Fibroblast of skin of scalp (primary cell): ENCODE measurements at regions not wholly inside any gene's neighbourhood (a gene's known extent, or its start where the extent isn't known, plus 50 kb on each side); places are given as distances from the start of the nearest gene placed in this dataset.
"Not testable (repeated sequence)": the region's sequence is repeated elsewhere in the genome, so short reads cannot be mapped to it uniquely, and the experiment has no call there.

Experiments used
- DNase-seq: peaks from one replicate; pipeline ENCODE4 v3.0.0-alpha.2; 2013

GRCh38 chr7:73244782-73245311 lies 63.8 kb downstream of the NSUN5 start:
- DNase-seq: not testable (repeated sequence)

- not testable (repeated sequence) for DNase-seq
These were observed 73.5 kb downstream of the NSUN5 start for GRCh38 chr7:73234994-73235717.

GRCh38 chr7:73225745-73226144 lies 82.9 kb downstream of the NSUN5 start:
- not testable (repeated sequence) for DNase-seq

GRCh38 chr7:73221724-73222123 lies 86.9 kb downstream of the NSUN5 start:
- not testable (repeated sequence) for DNase-seq

GRCh38 chr7:73220766-73221370 lies 87.8 kb downstream of the NSUN5 start:
- DNase-seq: not testable (repeated sequence)

GRCh38 chr7:73220357-73220756 lies 88.3 kb downstream of the NSUN5 start:
- not testable (repeated sequence) for DNase-seq

GRCh38 chr7:73218802-73219201 lies 89.8 kb downstream of the NSUN5 start:
- not testable (repeated sequence) for DNase-seq

GRCh38 chr7:73216046-73216675 lies 92.5 kb downstream of the NSUN5 start:
- not testable (repeated sequence) for DNase-seq

GRCh38 chr7:73215232-73215631 lies 93.4 kb downstream of the NSUN5 start:
- DNase-seq: not testable (repeated sequence)

- DNase-seq: not testable (repeated sequence)
These were observed 94.2 kb downstream of the NSUN5 start for GRCh38 chr7:73214471-73214870.

- not testable (repeated sequence) for DNase-seq
These were observed 95.5 kb downstream of the NSUN5 start for GRCh38 chr7:73213076-73213475.

- not testable (repeated sequence) for DNase-seq
These were observed 103.0 kb downstream of the NSUN5 start for GRCh38 chr7:73205594-73205993.

- DNase-seq: peak; percentile 55
These were observed 103.7 kb downstream of the NSUN5 start for GRCh38 chr7:73204898-73205297.

GRCh38 chr7:73203312-73203711 lies 105.3 kb downstream of the NSUN5 start:
- DNase-seq: not testable (repeated sequence)

- not testable (repeated sequence) for DNase-seq
These were observed 107.4 kb downstream of the NSUN5 start for GRCh38 chr7:73201264-73201663.

GRCh38 chr7:73200518-73201099 lies 108.0 kb downstream of the NSUN5 start:
- not testable (repeated sequence) for DNase-seq

GRCh38 chr7:73193991-73194390 lies 108.2 kb upstream of the SPDYE9 start:
- DNase-seq: not testable (repeated sequence)

- not testable (repeated sequence) for DNase-seq
These were observed 104.8 kb upstream of the SPDYE9 start for GRCh38 chr7:73190483-73191155.

GRCh38 chr7:73188287-73188686 lies 102.4 kb upstream of the SPDYE9 start:
- DNase-seq: not testable (repeated sequence)

GRCh38 chr7:73186589-73187309 lies 100.9 kb upstream of the SPDYE9 start:
- DNase-seq: not testable (repeated sequence)

- not testable (repeated sequence) for DNase-seq
These were observed 91.0 kb upstream of the SPDYE9 start for GRCh38 chr7:73176813-73177212.

- DNase-seq: not testable (repeated sequence)
These were observed 89.5 kb upstream of the SPDYE9 start for GRCh38 chr7:73175322-73175721.
